ENCODE measurements at regions not wholly inside any gene's neighbourhood (a gene's known extent, or its start where the extent isn't known, plus 50 kb on each side); places are given as distances from the start of the nearest gene placed in this dataset.

DNA sequence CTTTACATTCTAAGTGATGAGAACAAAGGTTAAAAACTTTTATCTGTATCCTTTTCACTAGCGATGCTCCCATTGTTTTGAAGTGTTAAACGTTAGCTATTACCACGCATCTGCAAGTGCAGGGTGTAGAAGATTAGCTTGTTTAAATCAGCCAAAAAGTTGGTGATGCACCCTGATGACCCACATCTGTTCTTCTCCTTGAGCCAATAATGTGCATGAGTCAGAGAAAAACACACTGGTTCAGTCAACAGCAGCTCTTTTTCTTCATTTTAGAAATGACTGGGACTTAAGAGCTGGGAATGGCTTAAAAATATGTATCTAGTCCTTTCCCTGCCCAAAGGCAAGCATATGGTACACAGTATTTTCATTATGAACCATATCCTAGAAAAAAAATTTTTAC lies 323.5 kb upstream of the PDE3A start:
- no peaks in the 10 kb centered on the region for H3K9me3 ChIP-seq (ENCODE audit: control insufficient read depth, insufficient read depth, low read length)
- no peak overlapping the region for H3K27ac ChIP-seq (ENCODE audit: low read depth, low read length)
- no peak overlapping the region for H3K4me3 ChIP-seq (ENCODE audit: low read depth, low read length)
- DNase-seq (ENCODE audit: low read depth, low spot score) = peak; percentile 0
- H3K27me3 ChIP-seq (ENCODE audit: control insufficient read depth, insufficient read depth, low read length) = no peaks in the 10 kb centered on the region
- ChIA-PET CTCF (interaction anchor here (0.6 kb wide), 1 partner anchor 557 kb away, joined by 3 read pairs; no protein-coding TSS in a partner anchor), POLR2A (no interaction called here)
- TF ChIP-seq CTCF (IDR thresholded peaks at IDR 0.05; ENCODE audit: low read depth, low read length) = no peak

DNA sequence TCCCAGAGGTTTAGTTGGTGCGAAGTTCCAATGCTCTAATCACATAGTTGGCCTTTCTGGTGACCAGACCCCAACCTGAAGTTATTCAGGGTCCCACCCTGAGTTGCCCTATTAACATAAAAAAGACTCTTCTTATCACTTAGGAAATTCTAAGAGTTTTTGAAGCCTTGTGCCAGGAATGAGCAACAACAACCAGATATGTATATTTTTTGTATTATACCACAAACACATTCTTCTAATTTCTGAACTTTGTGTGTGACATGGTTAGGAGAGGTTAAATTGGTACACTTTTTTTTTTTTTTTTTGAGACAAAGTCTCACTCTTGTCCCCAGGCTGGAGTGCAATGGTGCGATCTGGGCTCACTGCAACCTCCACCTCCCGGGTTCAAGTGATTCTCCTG lies 320.4 kb upstream of the PDE3A start:
- no peak overlapping the region for H3K4me3 ChIP-seq (ENCODE audit: low read depth, low read length)
- TF ChIP-seq CTCF (IDR thresholded peaks at IDR 0.05; ENCODE audit: low read depth, low read length) = no peak
- H3K27ac ChIP-seq (ENCODE audit: low read depth, low read length) = no peak overlapping the region
- CTCF ChIA-PET = no interaction called here
- H3K9me3 ChIP-seq (ENCODE audit: control insufficient read depth, insufficient read depth, low read length) = no peaks in the 10 kb centered on the region
- H3K27me3 ChIP-seq (ENCODE audit: control insufficient read depth, insufficient read depth, low read length) = no peaks in the 10 kb centered on the region
- DNase-seq (ENCODE audit: low read depth, low spot score) = no peak
- POLR2A ChIA-PET = no interaction called here

DNA sequence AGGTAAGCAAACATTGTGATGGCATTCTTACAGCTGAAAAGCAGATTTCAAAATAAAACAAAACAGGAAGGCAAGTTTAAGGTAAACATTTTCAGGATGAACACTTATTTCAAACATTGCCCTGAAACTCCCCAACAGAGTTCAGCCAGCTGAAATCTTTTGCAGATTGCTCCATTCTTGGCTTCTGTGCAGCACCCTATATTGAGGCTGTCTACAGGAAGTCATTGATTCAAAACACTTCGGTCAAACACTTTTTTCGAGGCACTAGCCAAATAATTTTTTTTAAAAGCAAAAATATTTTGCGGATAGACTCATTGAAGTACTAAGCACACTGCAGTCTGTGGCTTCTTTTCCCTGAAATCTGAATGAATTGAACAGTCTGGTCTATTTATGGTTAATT lies 318.1 kb upstream of the PDE3A start:
- no peak for DNase-seq (ENCODE audit: low read depth, low spot score)
- ChIA-PET POLR2A (no interaction called here), CTCF (no interaction called here)
- H3K27me3 ChIP-seq (ENCODE audit: control insufficient read depth, insufficient read depth, low read length) = no peaks in the 10 kb centered on the region
- H3K4me3 ChIP-seq (ENCODE audit: low read depth, low read length) = no peak overlapping the region
- no peak for TF ChIP-seq CTCF (IDR thresholded peaks at IDR 0.05; ENCODE audit: low read depth, low read length)
- no peaks in the 10 kb centered on the region for H3K9me3 ChIP-seq (ENCODE audit: control insufficient read depth, insufficient read depth, low read length)
- H3K27ac ChIP-seq (ENCODE audit: low read depth, low read length) = no peak overlapping the region

DNA sequence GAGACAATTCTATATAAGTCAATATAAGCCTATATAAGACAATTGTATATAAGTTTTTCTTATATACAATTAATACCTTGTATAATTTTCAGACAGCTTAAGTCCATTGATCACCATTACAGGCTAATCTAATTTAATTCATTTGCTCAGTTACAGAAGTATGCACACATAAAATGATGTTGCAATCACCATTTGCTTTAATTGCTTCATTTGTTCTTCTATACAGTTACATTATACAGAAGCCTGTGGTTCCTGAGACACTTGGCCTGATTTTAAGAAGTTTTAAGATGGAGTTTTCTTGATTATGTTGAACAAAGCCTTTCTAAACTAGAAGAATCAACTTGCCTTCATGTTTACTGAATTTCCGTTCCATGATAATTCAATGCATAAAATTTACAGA lies 314.6 kb upstream of the PDE3A start:
- no peak for DNase-seq (ENCODE audit: low read depth, low spot score)
- no peak for TF ChIP-seq CTCF (IDR thresholded peaks at IDR 0.05; ENCODE audit: low read depth, low read length)
- no peaks in the 10 kb centered on the region for H3K27me3 ChIP-seq (ENCODE audit: control insufficient read depth, insufficient read depth, low read length)
- ChIA-PET CTCF (no interaction called here), POLR2A (no interaction called here)
- H3K4me3 ChIP-seq (ENCODE audit: low read depth, low read length) = no peak overlapping the region
- H3K9me3 ChIP-seq (ENCODE audit: control insufficient read depth, insufficient read depth, low read length) = no peaks in the 10 kb centered on the region
- no peak overlapping the region for H3K27ac ChIP-seq (ENCODE audit: low read depth, low read length)

DNA sequence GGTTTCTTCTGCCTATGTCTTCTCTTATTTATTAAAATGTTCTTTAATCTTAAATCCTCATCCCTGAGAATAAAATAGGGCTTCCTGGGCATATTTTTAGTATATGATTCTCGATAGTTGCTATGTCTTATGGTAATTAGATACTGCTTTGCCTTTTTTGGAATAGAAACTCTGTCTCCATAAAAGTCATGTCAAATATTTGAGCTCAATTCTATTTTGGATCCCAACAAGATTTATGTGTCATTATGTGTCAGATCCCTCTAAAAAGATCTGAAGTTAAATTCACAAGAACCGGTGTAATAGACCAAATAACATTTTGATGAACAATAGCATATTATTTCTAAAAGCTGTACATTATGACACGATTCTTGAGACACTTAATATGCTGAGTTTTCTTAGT lies 312.5 kb upstream of the PDE3A start:
- Histone ChIP-seq H3K27me3 (ENCODE audit: control insufficient read depth, insufficient read depth, low read length) (no peaks in the 10 kb centered on the region), H3K9me3 (ENCODE audit: control insufficient read depth, insufficient read depth, low read length) (no peaks in the 10 kb centered on the region), H3K27ac (ENCODE audit: low read depth, low read length) (no peak overlapping the region), H3K4me3 (ENCODE audit: low read depth, low read length) (no peak overlapping the region)
- ChIA-PET POLR2A (no interaction called here), CTCF (no interaction called here)
- DNase-seq (ENCODE audit: low read depth, low spot score) = no peak
- TF ChIP-seq CTCF (IDR thresholded peaks at IDR 0.05; ENCODE audit: low read depth, low read length) = no peak
